Retinal pigment epithelial cell (primary cell): ENCODE measurements at regions not wholly inside any gene's neighbourhood (a gene's known extent, or its start where the extent isn't known, plus 50 kb on each side); places are given as distances from the start of the nearest gene placed in this dataset.
"Not testable (repeated sequence)": the region's sequence is repeated elsewhere in the genome, so short reads cannot be mapped to it uniquely, and the experiment has no call there.

ENCODE experiments used
- DNase-seq: peaks from one replicate; pipeline ENCODE4 v3.0.0-alpha.2; 2010; ENCODE audit warnings: low read depth
- H3K4me3 ChIP-seq: 2 replicates; pipeline ENCODE4 v1.5.1; 2011; ENCODE audit warnings: mild to moderate bottlenecking, low read length, control low read depth, moderate library complexity
- CTCF ChIP-seq: conservative IDR thresholded peaks from 2 replicates; pipeline ENCODE4 v1.5.1; 2011; ENCODE audit warnings: low read depth, low read length, control low read depth, inconsistent platforms

- H3K4me3 ChIP-seq, result no peak overlapping the region
- TF ChIP-seq CTCF, result no peak
- no peak for DNase-seq
Observed at GRCh38 chr10:109219935-109220605, 703.2 kb downstream of the XPNPEP1 start.

GRCh38 chr10:109218207-109218606, 705.1 kb downstream of the XPNPEP1 start:
- no peak overlapping the region for H3K4me3 ChIP-seq
- DNase-seq, result no peak
- TF ChIP-seq CTCF, result no peak

- no peak for TF ChIP-seq CTCF
- no peak for DNase-seq
- H3K4me3 ChIP-seq, result no peak overlapping the region
Observed at GRCh38 chr10:109215291-109216075, 707.8 kb downstream of the XPNPEP1 start.

GRCh38 chr10:109214891-109215290, 708.4 kb downstream of the XPNPEP1 start:
- DNase-seq, result not testable (repeated sequence)

GRCh38 chr10:109207361-109207760, 716.0 kb downstream of the XPNPEP1 start:
- no peak overlapping the region for H3K4me3 ChIP-seq
- TF ChIP-seq CTCF, result no peak
- no peak for DNase-seq

More at GRCh38 chr10:109214891-109215290, 708.4 kb downstream of the XPNPEP1 start:
- not testable (repeated sequence) for H3K4me3 ChIP-seq

GRCh38 chr10:109205929-109206585, 717.3 kb downstream of the XPNPEP1 start:
- peak; percentile 79 for DNase-seq
- no peak for TF ChIP-seq CTCF
- no peak overlapping the region for H3K4me3 ChIP-seq

- H3K4me3 ChIP-seq, result no peak overlapping the region
- peak; percentile 23 for DNase-seq
- TF ChIP-seq CTCF, result no peak
Observed at GRCh38 chr10:109203646-109204353, 719.5 kb downstream of the XPNPEP1 start.
